ENCODE measurements at regions not wholly inside any gene's neighbourhood (a gene's known extent, or its start where the extent isn't known, plus 50 kb on each side); places are given as distances from the start of the nearest gene placed in this dataset.

DNA sequence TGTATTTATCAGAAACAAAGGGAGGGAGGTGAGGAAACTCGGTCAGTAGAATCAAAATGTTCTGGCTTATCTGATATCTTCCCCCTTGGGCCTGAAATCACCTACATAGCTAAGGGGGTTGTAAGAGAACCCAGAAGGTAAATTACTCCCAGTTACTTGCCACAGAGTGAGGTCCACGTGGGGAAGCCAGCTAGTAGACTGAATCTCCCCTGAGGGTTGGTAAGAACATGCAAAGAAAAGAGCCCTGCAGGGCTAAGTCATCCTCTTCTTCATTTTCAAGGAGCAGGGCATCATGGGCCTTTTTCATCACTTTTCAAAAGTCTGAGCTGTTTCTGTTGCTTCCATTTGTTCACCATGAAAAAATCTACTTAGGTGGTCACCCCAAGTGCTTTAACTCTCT lies 115.4 kb downstream of the QRSL1 start:
- H3K4me1 ChIP-seq (ENCODE audit: control insufficient read depth, insufficient read depth, low read length) = no peaks in the 10 kb centered on the region
- in situ Hi-C loops (cut with MboI) = no loop called here
- H3K9me3 ChIP-seq (replicated peaks; ENCODE audit: control insufficient read depth, insufficient read depth, low read length) = no peaks in the 10 kb centered on the region
- H3K27ac ChIP-seq (ENCODE audit: control insufficient read depth, insufficient read depth) = no peak overlapping the region
- no peak overlapping the region for H3K4me3 ChIP-seq
- H3K27me3 ChIP-seq (replicated peaks in 1 of 2; ENCODE audit: control insufficient read depth in 2 of 2, insufficient read depth in 2 of 2, low read length in 1 of 2) = no peaks in the 10 kb centered on the region; a peak in 1 of 4 replicates
- BruUV-seq (replicated peaks) = no TSS peak
- ChIA-PET POLR2A (no interaction called here), RAD21 (ENCODE audit: unreplicated experiment) (no interaction called here), SMC1A (ENCODE audit: uncharacterized antibody, unreplicated experiment) (interaction anchor here (0.6 to 1.3 kb wide), 3 partner anchors 17 to 232 kb away, joined by 3 to 4 read pairs (median 3); no protein-coding TSS in a partner anchor), CTCF (interaction anchor here (1.3 kb wide), 1 partner anchor 135 kb away, joined by 3 read pairs; no protein-coding TSS in a partner anchor)
- FAIRE-seq = no peak
- no peaks in the 10 kb centered on the region for H4K20me1 ChIP-seq (ENCODE audit: control insufficient read depth, insufficient read depth)
- intact Hi-C loops (cut with micrococcal nuclease; ENCODE audit: unreplicated experiment) = no loop called here
- H3K4me2 ChIP-seq (ENCODE audit: control insufficient read depth, insufficient read depth) = no peak overlapping the region
- H3K79me2 ChIP-seq (ENCODE audit: control insufficient read depth, insufficient read depth, low read length) = no peaks in the 10 kb centered on the region
- no peak overlapping the region for H2AFZ ChIP-seq (ENCODE audit: control insufficient read depth, low read depth, low read length)
- no peak overlapping the region for H3K9ac ChIP-seq (ENCODE audit: control insufficient read depth, insufficient read depth, low read length)
- DNase-seq (ENCODE audit: low read depth, low spot score) = no peak
- H3K36me3 ChIP-seq (ENCODE audit: control insufficient read depth in 2 of 2, insufficient read depth in 2 of 2, low read length in 1 of 2) = no peaks in the 10 kb centered on the region
- no peak for ATAC-seq
- 0% methylated on average over 2 of the region's 2 CpGs for WGBS (ENCODE audit: insufficient coverage, insufficient replicate concordance, low lambda C conversion rate, missing lambda C conversion rate)
- TF ChIP-seq ETV6 (conservative IDR thresholded peaks at IDR 0.05 in 1 of 2, IDR thresholded peaks at IDR 0.05 in 1 of 2; ENCODE audit: borderline replicate concordance in 1 of 2, low read depth in 1 of 2) (no peak), TARDBP (IDR thresholded peaks at IDR 0.05; ENCODE audit: borderline replicate concordance) (no peak), KAT2A (conservative IDR thresholded peaks at IDR 0.05; ENCODE audit: control insufficient read depth, low read depth, low read length) (no peak), CHD1 (IDR thresholded peaks at IDR 0.05; ENCODE audit: low read depth, low read length) (no peak), SP1 (IDR thresholded peaks at IDR 0.05; ENCODE audit: low read depth, low read length) (no peak), EGR1 (IDR thresholded peaks at IDR 0.05; ENCODE audit: borderline replicate concordance in 1 of 2, low read depth in 2 of 2, low read length in 2 of 2) (no peak), POU2F2 (IDR thresholded peaks at IDR 0.05; ENCODE audit: borderline replicate concordance, low read depth, low read length) (no peak), NFYB (IDR thresholded peaks at IDR 0.05; ENCODE audit: insufficient read depth, low read depth, low read length) (no peak), PAX5 (IDR thresholded peaks at IDR 0.05; ENCODE audit: borderline replicate concordance, low read depth, low read length) (no peak), YY1 (IDR thresholded peaks at IDR 0.05; ENCODE audit: low read depth, low read length) (no peak), POLR2A (IDR thresholded peaks at IDR 0.05; ENCODE audit: low read depth, low read length) (no peak), BHLHE40 (IDR thresholded peaks at IDR 0.05; ENCODE audit: borderline replicate concordance in 1 of 2, low read depth in 2 of 2, low read length in 1 of 2) (no peak)
- TF ChIP-seq, protein P1, sequence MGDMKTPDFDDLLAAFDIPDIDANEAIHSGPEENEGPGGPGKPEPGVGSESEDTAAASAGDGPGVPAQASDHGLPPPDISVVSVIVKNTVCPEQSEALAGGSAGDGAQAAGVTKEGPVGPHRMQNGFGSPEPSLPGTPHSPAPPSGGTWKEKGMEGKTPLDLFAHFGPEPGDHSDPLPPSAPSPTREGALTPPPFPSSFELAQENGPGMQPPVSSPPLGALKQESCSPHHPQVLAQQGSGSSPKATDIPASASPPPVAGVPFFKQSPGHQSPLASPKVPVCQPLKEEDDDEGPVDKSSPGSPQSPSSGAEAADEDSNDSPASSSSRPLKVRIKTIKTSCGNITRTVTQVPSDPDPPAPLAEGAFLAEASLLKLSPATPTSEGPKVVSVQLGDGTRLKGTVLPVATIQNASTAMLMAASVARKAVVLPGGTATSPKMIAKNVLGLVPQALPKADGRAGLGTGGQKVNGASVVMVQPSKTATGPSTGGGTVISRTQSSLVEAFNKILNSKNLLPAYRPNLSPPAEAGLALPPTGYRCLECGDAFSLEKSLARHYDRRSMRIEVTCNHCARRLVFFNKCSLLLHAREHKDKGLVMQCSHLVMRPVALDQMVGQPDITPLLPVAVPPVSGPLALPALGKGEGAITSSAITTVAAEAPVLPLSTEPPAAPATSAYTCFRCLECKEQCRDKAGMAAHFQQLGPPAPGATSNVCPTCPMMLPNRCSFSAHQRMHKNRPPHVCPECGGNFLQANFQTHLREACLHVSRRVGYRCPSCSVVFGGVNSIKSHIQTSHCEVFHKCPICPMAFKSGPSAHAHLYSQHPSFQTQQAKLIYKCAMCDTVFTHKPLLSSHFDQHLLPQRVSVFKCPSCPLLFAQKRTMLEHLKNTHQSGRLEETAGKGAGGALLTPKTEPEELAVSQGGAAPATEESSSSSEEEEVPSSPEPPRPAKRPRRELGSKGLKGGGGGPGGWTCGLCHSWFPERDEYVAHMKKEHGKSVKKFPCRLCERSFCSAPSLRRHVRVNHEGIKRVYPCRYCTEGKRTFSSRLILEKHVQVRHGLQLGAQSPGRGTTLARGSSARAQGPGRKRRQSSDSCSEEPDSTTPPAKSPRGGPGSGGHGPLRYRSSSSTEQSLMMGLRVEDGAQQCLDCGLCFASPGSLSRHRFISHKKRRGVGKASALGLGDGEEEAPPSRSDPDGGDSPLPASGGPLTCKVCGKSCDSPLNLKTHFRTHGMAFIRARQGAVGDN (IDR thresholded peaks at IDR 0.05) = no peak
- TF ChIP-seq, protein P2, sequence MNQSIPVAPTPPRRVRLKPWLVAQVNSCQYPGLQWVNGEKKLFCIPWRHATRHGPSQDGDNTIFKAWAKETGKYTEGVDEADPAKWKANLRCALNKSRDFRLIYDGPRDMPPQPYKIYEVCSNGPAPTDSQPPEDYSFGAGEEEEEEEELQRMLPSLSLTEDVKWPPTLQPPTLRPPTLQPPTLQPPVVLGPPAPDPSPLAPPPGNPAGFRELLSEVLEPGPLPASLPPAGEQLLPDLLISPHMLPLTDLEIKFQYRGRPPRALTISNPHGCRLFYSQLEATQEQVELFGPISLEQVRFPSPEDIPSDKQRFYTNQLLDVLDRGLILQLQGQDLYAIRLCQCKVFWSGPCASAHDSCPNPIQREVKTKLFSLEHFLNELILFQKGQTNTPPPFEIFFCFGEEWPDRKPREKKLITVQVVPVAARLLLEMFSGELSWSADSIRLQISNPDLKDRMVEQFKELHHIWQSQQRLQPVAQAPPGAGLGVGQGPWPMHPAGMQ (IDR thresholded peaks at IDR 0.05; ENCODE audit: borderline replicate concordance) = no peak
- TF ChIP-seq, protein P3, sequence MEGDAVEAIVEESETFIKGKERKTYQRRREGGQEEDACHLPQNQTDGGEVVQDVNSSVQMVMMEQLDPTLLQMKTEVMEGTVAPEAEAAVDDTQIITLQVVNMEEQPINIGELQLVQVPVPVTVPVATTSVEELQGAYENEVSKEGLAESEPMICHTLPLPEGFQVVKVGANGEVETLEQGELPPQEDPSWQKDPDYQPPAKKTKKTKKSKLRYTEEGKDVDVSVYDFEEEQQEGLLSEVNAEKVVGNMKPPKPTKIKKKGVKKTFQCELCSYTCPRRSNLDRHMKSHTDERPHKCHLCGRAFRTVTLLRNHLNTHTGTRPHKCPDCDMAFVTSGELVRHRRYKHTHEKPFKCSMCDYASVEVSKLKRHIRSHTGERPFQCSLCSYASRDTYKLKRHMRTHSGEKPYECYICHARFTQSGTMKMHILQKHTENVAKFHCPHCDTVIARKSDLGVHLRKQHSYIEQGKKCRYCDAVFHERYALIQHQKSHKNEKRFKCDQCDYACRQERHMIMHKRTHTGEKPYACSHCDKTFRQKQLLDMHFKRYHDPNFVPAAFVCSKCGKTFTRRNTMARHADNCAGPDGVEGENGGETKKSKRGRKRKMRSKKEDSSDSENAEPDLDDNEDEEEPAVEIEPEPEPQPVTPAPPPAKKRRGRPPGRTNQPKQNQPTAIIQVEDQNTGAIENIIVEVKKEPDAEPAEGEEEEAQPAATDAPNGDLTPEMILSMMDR (IDR thresholded peaks at IDR 0.05 in 2 of 3, conservative IDR thresholded peaks at IDR 0.05 in 1 of 3; ENCODE audit: control insufficient read depth in 2 of 3, extremely low read depth in 1 of 3, insufficient read depth in 1 of 3, low read depth in 3 of 3, low read length in 3 of 3) = no peak
- TF ChIP-seq, protein P4, sequence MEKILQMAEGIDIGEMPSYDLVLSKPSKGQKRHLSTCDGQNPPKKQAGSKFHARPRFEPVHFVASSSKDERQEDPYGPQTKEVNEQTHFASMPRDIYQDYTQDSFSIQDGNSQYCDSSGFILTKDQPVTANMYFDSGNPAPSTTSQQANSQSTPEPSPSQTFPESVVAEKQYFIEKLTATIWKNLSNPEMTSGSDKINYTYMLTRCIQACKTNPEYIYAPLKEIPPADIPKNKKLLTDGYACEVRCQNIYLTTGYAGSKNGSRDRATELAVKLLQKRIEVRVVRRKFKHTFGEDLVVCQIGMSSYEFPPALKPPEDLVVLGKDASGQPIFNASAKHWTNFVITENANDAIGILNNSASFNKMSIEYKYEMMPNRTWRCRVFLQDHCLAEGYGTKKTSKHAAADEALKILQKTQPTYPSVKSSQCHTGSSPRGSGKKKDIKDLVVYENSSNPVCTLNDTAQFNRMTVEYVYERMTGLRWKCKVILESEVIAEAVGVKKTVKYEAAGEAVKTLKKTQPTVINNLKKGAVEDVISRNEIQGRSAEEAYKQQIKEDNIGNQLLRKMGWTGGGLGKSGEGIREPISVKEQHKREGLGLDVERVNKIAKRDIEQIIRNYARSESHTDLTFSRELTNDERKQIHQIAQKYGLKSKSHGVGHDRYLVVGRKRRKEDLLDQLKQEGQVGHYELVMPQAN (conservative IDR thresholded peaks at IDR 0.05) = no peak
